Nephron (organoid): ENCODE measurements at regions not wholly inside any gene's neighbourhood (a gene's known extent, or its start where the extent isn't known, plus 50 kb on each side); places are given as distances from the start of the nearest gene placed in this dataset.

Experiments
- H3K27ac Mint-ChIP-seq, 3 experiments: 2 replicates each; pipeline ENCODE4 v1.8.0; 2020; ENCODE audit warnings: mixed read lengths in 3 of 3, mild to moderate bottlenecking in 2 of 3, moderate library complexity in 1 of 3
- H3K27me3 Mint-ChIP-seq: 2 replicates; pipeline ENCODE4 v1.8.0; 2021; ENCODE audit warnings: low read depth, mild to moderate bottlenecking, moderate library complexity, mixed read lengths
- H3K36me3 Mint-ChIP-seq: 2 replicates; pipeline ENCODE4 v1.8.0; 2020; ENCODE audit warnings: low read depth, mixed read lengths
- H3K4me1 Mint-ChIP-seq: 2 replicates; pipeline ENCODE4 v1.8.0; 2020; ENCODE audit warnings: mixed read lengths
- H3K4me3 Mint-ChIP-seq, 3 experiments: 2 replicates each; pipeline ENCODE4 v1.8.0; 2020; ENCODE audit warnings: mild to moderate bottlenecking in 3 of 3, mixed read lengths in 3 of 3, moderate library complexity in 2 of 3
- H3K9me3 Mint-ChIP-seq: 2 replicates; pipeline ENCODE4 v1.8.0; 2020; ENCODE audit warnings: mixed read lengths
- TF ChIP-seq, protein P1 (sequence below), 3 experiments: fragments of 200-600 bp; sonication (generic); IDR thresholded peaks; one replicate each; pipeline ENCODE4 v1.5.0; 2021; ENCODE audit warnings: antibody characterized with exemption in 3 of 3; ENCODE audit not compliant: unreplicated experiment in 3 of 3

GRCh38 chr5:93294996-93295395 is 286.0 kb downstream of the NR2F1-AS1 start:
- H3K4me1 Mint-ChIP-seq, result peaks cover 6% of the 10 kb centered on the region
- no peak overlapping the region for H3K27ac Mint-ChIP-seq
- no peaks in the 10 kb centered on the region for H3K27me3 Mint-ChIP-seq
- TF ChIP-seq, protein P1, sequence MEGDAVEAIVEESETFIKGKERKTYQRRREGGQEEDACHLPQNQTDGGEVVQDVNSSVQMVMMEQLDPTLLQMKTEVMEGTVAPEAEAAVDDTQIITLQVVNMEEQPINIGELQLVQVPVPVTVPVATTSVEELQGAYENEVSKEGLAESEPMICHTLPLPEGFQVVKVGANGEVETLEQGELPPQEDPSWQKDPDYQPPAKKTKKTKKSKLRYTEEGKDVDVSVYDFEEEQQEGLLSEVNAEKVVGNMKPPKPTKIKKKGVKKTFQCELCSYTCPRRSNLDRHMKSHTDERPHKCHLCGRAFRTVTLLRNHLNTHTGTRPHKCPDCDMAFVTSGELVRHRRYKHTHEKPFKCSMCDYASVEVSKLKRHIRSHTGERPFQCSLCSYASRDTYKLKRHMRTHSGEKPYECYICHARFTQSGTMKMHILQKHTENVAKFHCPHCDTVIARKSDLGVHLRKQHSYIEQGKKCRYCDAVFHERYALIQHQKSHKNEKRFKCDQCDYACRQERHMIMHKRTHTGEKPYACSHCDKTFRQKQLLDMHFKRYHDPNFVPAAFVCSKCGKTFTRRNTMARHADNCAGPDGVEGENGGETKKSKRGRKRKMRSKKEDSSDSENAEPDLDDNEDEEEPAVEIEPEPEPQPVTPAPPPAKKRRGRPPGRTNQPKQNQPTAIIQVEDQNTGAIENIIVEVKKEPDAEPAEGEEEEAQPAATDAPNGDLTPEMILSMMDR (IDR thresholded peaks at IDR 0.05; ENCODE audit: unreplicated experiment in 3 of 3), result no peak
- H3K36me3 Mint-ChIP-seq, result no peaks in the 10 kb centered on the region
- no peak overlapping the region for H3K4me3 Mint-ChIP-seq
- no peaks in the 10 kb centered on the region for H3K9me3 Mint-ChIP-seq

GRCh38 chr5:93294199-93294598 is 286.8 kb downstream of the NR2F1-AS1 start:
- H3K4me1 Mint-ChIP-seq, result no peaks in the 10 kb centered on the region
- TF ChIP-seq, protein P1 (IDR thresholded peaks at IDR 0.05; ENCODE audit: unreplicated experiment in 3 of 3), result no peak
- peaks cover 4% of the 10 kb centered on the region for H3K9me3 Mint-ChIP-seq
- no peaks in the 10 kb centered on the region for H3K27me3 Mint-ChIP-seq
- H3K36me3 Mint-ChIP-seq, result peaks cover 5% of the 10 kb centered on the region
- H3K27ac Mint-ChIP-seq, result no peak overlapping the region
- no peak overlapping the region for H3K4me3 Mint-ChIP-seq

DNA sequence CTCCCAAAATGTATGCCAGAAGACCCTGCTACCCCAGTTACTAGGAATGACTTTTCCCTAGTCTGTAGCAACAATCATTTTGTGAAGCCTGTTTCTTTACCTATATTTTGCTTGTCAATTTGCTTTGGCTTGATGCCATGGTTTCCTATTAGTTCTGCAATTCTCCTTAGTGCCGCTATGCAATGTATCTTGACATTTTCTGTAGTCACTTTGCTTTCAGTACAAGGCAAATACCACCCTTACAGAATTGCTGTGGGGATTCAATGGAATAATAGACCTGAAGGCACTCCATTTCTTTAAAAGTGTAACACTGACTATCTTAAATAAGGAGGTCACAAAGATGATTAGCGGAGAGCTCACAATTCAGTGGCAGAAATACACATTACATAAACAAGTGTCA is 291.1 kb downstream of the NR2F1-AS1 start:
- Mint-ChIP-seq H3K4me1 (no peaks in the 10 kb centered on the region), H3K4me3 (no peak overlapping the region), H3K27ac (no peak overlapping the region), H3K27me3 (no peaks in the 10 kb centered on the region), H3K36me3 (peaks cover 31% of the 10 kb centered on the region), H3K9me3 (peaks cover 29% of the 10 kb centered on the region)
- TF ChIP-seq, protein P1 (IDR thresholded peaks at IDR 0.05; ENCODE audit: unreplicated experiment in 3 of 3), result no peak

DNA sequence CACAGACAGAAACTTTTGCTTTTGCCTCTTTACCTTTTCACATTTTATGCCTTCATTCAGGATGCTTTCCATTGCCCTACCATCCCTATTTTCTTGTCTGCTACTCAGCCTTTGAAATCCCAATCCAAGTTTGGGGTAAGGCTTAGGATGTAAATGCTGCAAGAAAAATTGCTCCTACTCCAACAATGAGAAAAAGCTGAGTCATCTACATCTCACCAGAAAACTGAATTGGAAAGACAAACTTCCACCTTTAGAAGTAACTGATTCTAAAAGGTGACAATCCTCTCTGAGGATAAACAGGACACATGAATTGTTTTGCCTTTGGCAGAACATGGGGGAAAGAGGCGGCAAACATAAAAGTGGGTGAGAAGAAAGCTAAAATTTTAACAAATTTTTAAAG is 295.6 kb downstream of the NR2F1-AS1 start:
- Mint-ChIP-seq H3K27ac (no peak overlapping the region), H3K4me3 (no peak overlapping the region), H3K27me3 (no peaks in the 10 kb centered on the region), H3K4me1 (no peaks in the 10 kb centered on the region), H3K36me3 (peaks cover 31% of the 10 kb centered on the region), H3K9me3 (peaks cover 29% of the 10 kb centered on the region)
- TF ChIP-seq, protein P1 (IDR thresholded peaks at IDR 0.05; ENCODE audit: unreplicated experiment in 3 of 3), result no peak

DNA sequence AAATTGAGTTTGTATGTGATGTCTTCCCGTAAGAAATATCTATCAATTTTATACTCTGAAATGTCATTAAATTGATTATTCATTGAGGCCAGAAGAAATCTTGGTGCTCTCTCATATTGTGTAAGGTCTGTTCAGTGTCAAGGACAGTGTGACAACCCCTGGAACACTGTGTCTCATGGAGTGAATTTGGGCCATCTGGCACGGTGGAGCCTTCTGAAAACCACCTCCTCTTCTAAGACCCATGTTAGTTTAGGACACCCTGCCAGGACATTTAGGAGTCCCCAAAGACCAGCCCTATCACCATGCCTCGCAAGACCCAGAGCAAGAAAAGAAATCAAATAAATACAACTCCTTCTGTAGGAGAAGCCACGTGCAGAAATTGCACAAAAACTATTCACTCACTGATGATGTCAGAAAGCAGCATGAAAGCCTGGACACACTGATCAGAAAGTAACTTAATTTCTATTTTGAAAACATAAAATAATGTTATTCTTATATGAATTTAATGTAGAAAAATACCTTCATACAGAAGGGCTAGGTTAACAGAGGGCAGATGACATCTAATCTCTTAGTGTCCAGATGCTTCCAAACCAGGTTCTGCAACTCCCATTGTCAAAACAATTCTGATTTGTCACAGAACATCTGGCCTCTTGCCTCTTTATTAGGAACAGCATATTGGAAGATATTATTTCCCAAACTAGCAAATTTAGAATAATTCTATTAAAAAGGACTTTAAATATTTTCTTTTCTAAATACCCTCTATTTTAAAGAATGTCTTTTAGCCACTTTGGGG is 298.8 kb downstream of the NR2F1-AS1 start:
- no peak overlapping the region for H3K27ac Mint-ChIP-seq
- TF ChIP-seq, protein P1 (IDR thresholded peaks at IDR 0.05; ENCODE audit: unreplicated experiment in 3 of 3), result no peak
- no peak overlapping the region for H3K4me3 Mint-ChIP-seq
- H3K27me3 Mint-ChIP-seq, result no peaks in the 10 kb centered on the region
- H3K9me3 Mint-ChIP-seq, result peaks cover 17% of the 10 kb centered on the region
- peaks cover 17% of the 10 kb centered on the region for H3K36me3 Mint-ChIP-seq
- H3K4me1 Mint-ChIP-seq, result peaks cover 16% of the 10 kb centered on the region

- Mint-ChIP-seq H3K27ac (peak overlapping the region in 1 of 3 experiments; percentile 35), H3K4me3 (no peak overlapping the region), H3K9me3 (peaks cover 3% of the 10 kb centered on the region), H3K36me3 (peaks cover 1% of the 10 kb centered on the region), H3K4me1 (peaks cover 20% of the 10 kb centered on the region), H3K27me3 (no peaks in the 10 kb centered on the region)
- TF ChIP-seq, protein P1 (IDR thresholded peaks at IDR 0.05; ENCODE audit: unreplicated experiment in 3 of 3), result no peak
These were observed 300.5 kb downstream of the NR2F1-AS1 start for GRCh38 chr5:93280518-93280917.
